Activated T-cell treated with anti-CD3 and anti-CD28 coated beads, Interleukin-2, amount 50 U/mL, for 72 hours (primary cell): ENCODE measurements at regions not wholly inside any gene's neighbourhood (a gene's known extent, or its start where the extent isn't known, plus 50 kb on each side); places are given as distances from the start of the nearest gene placed in this dataset.
A peak's percentile ranks its signal among the peaks of the same experiment; 100 is the strongest.

ENCODE experiments used
- ATAC-seq, 2 donors: fragments of 150-1000 bp; cut with Tn5 transposase; replicated peaks in 1 of 2; 2 replicates each; pipeline ENCODE4 v1.10.0; 2021; ENCODE audit warnings: moderate library complexity in 2 of 2, mild to moderate bottlenecking in 1 of 2
- DNase-seq, 2 donors: peaks; one replicate each; pipeline ENCODE4 v3.0.0; 2021 to 2022; ENCODE audit warnings: mixed read lengths in 1 of 2
- H3K27ac Mint-ChIP-seq: one replicate; pipeline ENCODE4 v1.8.0; 2022; ENCODE audit warnings: mild to moderate bottlenecking, moderate library complexity, mixed read lengths
- H3K27me3 Mint-ChIP-seq: one replicate; pipeline ENCODE4 v1.8.0; 2022; ENCODE audit warnings: low read depth, mixed read lengths
- H3K36me3 Mint-ChIP-seq, 2 donors: one replicate each; pipeline ENCODE4 v1.8.0; 2022; ENCODE audit warnings: mixed read lengths in 2 of 2, mild to moderate bottlenecking in 1 of 2; ENCODE audit not compliant: insufficient read depth in 2 of 2
- H3K4me1 Mint-ChIP-seq: one replicate; pipeline ENCODE4 v1.8.0; 2022; ENCODE audit warnings: low read depth, mixed read lengths
- H3K4me3 Mint-ChIP-seq, 2 donors: one replicate each; pipeline ENCODE4 v1.8.0; 2022; ENCODE audit warnings: mild to moderate bottlenecking in 2 of 2, mixed read lengths in 2 of 2, moderate library complexity in 2 of 2
- H3K9me3 Mint-ChIP-seq, 2 donors: one replicate each; pipeline ENCODE4 v1.8.0; 2022; ENCODE audit warnings: mixed read lengths in 2 of 2

- ATAC-seq (no peak), DNase-seq (no peak)
- Mint-ChIP-seq H3K27me3 (peaks cover 9% of the 10 kb centered on the region), H3K27ac (no peak overlapping the region), H3K9me3 (no peaks in the 10 kb centered on the region), H3K36me3 (no peaks in the 10 kb centered on the region), H3K4me3 (no peak overlapping the region), H3K4me1 (peaks cover 29% of the 10 kb centered on the region)
Observed at GRCh38 chr3:59542276-59542675, 492.5 kb upstream of the CFAP20DC start.

- H3K36me3 Mint-ChIP-seq = no peaks in the 10 kb centered on the region
- H3K4me3 Mint-ChIP-seq = peak overlapping the region in 1 of 2 donors; percentile 25
- H3K9me3 Mint-ChIP-seq = no peaks in the 10 kb centered on the region
- peaks cover 29% of the 10 kb centered on the region for H3K4me1 Mint-ChIP-seq
- peaks cover 9% of the 10 kb centered on the region for H3K27me3 Mint-ChIP-seq
- peak; percentile 95 to 96 for ATAC-seq
- peak overlapping the region; percentile 18 for H3K27ac Mint-ChIP-seq
- peak; percentile 20 to 31 for DNase-seq
Observed at GRCh38 chr3:59540696-59541095, 490.9 kb upstream of the CFAP20DC start.

DNA sequence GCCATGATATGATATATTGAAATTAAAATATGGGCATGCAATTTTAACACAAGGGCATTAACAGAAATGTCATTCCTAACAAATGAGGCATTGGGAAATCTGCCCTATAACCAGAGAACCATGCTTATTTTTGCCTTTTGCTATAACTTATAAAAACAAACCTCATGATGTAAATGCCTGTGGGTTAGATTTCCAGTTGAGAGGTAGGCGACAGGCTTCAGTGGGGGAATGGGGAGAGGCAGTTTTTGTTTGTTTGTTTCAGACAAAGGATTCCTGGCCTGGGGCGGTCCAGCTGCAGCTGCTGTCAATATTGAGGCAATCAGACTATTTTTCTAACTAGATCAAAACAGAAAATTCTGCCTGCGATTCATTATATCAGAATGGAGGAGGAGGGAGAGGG is 490.4 kb upstream of the CFAP20DC start:
- Mint-ChIP-seq H3K27ac (no peak overlapping the region), H3K27me3 (peaks cover 9% of the 10 kb centered on the region), H3K36me3 (no peaks in the 10 kb centered on the region), H3K4me1 (peaks cover 29% of the 10 kb centered on the region), H3K4me3 (peak overlapping the region in 1 of 2 donors; percentile 25), H3K9me3 (no peaks in the 10 kb centered on the region)
- ATAC-seq (no peak), DNase-seq (no peak)

DNA sequence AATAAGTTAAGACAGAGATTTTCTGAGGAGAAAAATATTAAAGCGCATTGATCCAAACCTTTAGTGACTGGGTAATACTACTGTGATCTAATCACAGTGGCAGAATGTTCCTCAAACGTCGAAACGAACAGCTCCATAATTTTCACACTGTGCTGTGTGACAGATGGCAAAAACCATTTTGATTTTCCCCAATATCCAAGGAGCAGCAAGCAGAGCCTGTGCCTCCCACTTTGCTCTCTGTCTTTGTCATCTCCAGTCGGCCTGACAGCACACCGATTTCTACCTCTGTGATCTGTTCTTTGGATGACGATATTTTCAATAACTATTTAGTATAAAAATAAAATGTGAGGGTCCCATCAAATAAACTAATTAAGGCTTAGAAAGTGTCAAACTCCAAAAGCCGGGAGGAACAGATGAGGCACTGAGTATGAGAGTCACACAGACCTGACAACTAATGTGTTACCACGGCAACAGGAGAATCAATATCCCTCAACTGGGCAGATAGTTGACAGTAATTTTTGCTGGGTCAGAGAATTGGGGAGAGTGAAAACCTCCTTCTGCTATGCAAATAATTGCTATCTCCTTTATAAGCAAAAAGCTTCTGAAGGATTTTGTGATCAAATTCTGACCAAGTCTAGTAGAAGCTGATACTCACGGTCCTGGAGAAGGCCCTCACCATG is 489.1 kb upstream of the CFAP20DC start:
- peaks cover 29% of the 10 kb centered on the region for H3K4me1 Mint-ChIP-seq
- no peak overlapping the region for H3K4me3 Mint-ChIP-seq
- DNase-seq (no peak), ATAC-seq (no peak)
- no peaks in the 10 kb centered on the region for H3K36me3 Mint-ChIP-seq
- H3K27ac Mint-ChIP-seq = no peak overlapping the region
- H3K27me3 Mint-ChIP-seq = peaks cover 9% of the 10 kb centered on the region
- no peaks in the 10 kb centered on the region for H3K9me3 Mint-ChIP-seq

DNA sequence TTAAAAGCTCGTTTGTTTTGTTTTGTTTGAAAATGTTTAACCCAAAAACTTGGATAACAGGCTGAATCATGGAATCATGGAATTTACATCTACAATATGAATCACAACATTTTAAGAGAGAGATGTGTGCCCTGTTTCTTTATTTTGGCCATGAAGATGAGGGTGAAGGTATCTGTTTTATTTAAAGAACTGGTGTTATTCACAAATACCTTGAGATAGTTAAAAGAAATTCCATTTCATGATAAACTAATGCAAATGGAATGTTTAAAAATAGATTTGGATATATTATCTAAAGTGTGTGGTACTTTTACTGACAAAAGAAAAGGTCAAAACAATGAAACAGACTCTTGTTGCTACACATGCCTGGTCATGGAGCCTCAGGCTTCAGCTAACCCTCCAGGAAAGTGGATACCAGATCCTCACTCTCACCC is 486.0 kb upstream of the CFAP20DC start:
- Mint-ChIP-seq H3K9me3 (no peaks in the 10 kb centered on the region), H3K4me3 (no peak overlapping the region), H3K27ac (no peak overlapping the region), H3K36me3 (no peaks in the 10 kb centered on the region), H3K27me3 (peaks cover 9% of the 10 kb centered on the region), H3K4me1 (peaks cover 14% of the 10 kb centered on the region)
- ATAC-seq = no peak
- DNase-seq = no peak

DNA sequence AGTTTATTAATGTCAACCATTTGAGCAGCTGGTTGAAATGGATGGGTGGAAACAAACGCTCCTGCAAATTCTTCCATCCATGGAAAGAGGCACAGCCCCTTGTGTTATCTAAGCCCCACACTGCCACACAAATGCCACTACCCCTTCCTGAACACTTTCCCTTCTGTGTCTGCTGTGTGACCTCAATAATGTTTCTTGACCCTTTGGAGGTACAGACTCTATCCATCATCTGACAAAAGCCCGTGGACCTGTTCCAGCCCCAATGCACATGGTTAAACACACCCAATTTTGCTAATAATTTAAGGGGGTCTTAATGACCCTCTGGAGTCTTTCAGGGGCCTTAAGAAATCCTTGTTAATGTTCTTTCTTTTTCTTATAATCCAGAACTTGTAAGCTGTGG is 482.2 kb upstream of the CFAP20DC start:
- DNase-seq (no peak), ATAC-seq (no peak)
- Mint-ChIP-seq H3K4me3 (no peak overlapping the region), H3K4me1 (peaks cover 19% of the 10 kb centered on the region), H3K27ac (no peak overlapping the region), H3K36me3 (no peaks in the 10 kb centered on the region), H3K9me3 (no peaks in the 10 kb centered on the region), H3K27me3 (no peaks in the 10 kb centered on the region)

- Mint-ChIP-seq H3K4me3 (no peak overlapping the region), H3K27ac (no peak overlapping the region), H3K4me1 (peaks cover 26% of the 10 kb centered on the region), H3K27me3 (no peaks in the 10 kb centered on the region), H3K9me3 (no peaks in the 10 kb centered on the region), H3K36me3 (peaks cover under 1% of the 10 kb centered on the region in 2 donors)
- ATAC-seq (no peak), DNase-seq (no peak)
Observed at GRCh38 chr3:59531066-59531745, 481.4 kb upstream of the CFAP20DC start.

GRCh38 chr3:59528251-59528650 is 478.4 kb upstream of the CFAP20DC start:
- peaks cover 7 to 8% of the 10 kb centered on the region in 2 donors for H3K36me3 Mint-ChIP-seq
- H3K9me3 Mint-ChIP-seq = no peaks in the 10 kb centered on the region
- no peak overlapping the region for H3K27ac Mint-ChIP-seq
- no peak for DNase-seq
- H3K4me1 Mint-ChIP-seq = peaks cover 29% of the 10 kb centered on the region
- no peak for ATAC-seq
- H3K4me3 Mint-ChIP-seq = no peak overlapping the region
- H3K27me3 Mint-ChIP-seq = no peaks in the 10 kb centered on the region

DNA sequence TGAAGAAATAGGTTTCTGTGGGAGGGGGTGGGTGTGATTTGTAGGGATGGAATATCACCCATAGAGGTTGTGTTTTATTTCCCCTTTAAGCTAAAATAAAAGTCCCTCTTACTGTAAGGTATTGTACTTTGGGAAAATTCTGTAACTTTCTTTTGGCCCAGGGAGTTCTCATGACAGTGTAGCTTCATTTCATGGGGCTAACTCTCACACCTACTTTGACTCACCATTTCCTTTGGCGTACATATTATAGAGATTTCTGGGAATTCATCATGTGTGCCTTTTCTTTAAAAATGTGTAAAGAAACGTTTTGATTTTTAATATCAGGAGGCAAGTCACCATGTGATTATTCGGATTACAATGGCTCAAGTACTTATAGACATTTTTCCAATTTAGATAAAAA is 477.7 kb upstream of the CFAP20DC start:
- Mint-ChIP-seq H3K4me1 (peaks cover 29% of the 10 kb centered on the region), H3K27me3 (no peaks in the 10 kb centered on the region), H3K4me3 (peak overlapping the region; percentile 16 to 61), H3K36me3 (peaks cover 7 to 8% of the 10 kb centered on the region in 2 donors), H3K9me3 (no peaks in the 10 kb centered on the region), H3K27ac (no peak overlapping the region)
- ATAC-seq (peak; percentile 61 to 70), DNase-seq (no peak)

- H3K4me1 Mint-ChIP-seq = peaks cover 29% of the 10 kb centered on the region
- peak; percentile 98 for ATAC-seq
- peak overlapping the region; percentile 90 for H3K27ac Mint-ChIP-seq
- H3K9me3 Mint-ChIP-seq = no peaks in the 10 kb centered on the region
- H3K36me3 Mint-ChIP-seq = peaks cover 7 to 8% of the 10 kb centered on the region in 2 donors
- H3K27me3 Mint-ChIP-seq = no peaks in the 10 kb centered on the region
- H3K4me3 Mint-ChIP-seq = peak overlapping the region; percentile 16 to 61
- no peak for DNase-seq
Observed at GRCh38 chr3:59526999-59527398, 477.2 kb upstream of the CFAP20DC start.

- DNase-seq (no peak), ATAC-seq (no peak)
- Mint-ChIP-seq H3K4me3 (no peak overlapping the region), H3K27me3 (no peaks in the 10 kb centered on the region), H3K27ac (no peak overlapping the region), H3K9me3 (no peaks in the 10 kb centered on the region), H3K4me1 (peaks cover 16% of the 10 kb centered on the region), H3K36me3 (peaks cover 7 to 8% of the 10 kb centered on the region in 2 donors)
Observed at GRCh38 chr3:59522550-59522949, 472.7 kb upstream of the CFAP20DC start.

DNA sequence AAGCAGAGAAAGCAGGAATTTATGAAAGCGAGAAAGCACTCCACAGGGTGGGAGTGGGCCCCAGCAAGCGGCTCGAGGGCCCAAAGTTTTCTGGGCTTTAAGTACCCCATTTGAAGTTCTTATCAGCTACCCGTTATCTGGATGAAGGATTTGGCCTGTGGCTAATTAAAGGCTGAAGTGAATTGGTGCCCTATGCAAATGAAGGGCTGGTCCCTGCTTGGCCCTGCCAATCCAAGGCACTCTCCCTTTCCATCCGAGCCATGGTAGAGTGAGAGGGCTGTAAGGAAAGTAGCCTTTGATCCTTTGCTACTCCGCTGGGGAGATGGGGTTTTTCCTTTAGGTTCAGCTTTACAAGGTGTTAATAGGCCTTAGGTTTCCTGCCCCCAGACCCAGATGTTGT is 469.3 kb upstream of the CFAP20DC start:
- Mint-ChIP-seq H3K9me3 (no peaks in the 10 kb centered on the region), H3K27me3 (no peaks in the 10 kb centered on the region), H3K4me1 (no peaks in the 10 kb centered on the region), H3K4me3 (no peak overlapping the region), H3K27ac (no peak overlapping the region), H3K36me3 (no peaks in the 10 kb centered on the region)
- ATAC-seq (no peak), DNase-seq (no peak)

DNA sequence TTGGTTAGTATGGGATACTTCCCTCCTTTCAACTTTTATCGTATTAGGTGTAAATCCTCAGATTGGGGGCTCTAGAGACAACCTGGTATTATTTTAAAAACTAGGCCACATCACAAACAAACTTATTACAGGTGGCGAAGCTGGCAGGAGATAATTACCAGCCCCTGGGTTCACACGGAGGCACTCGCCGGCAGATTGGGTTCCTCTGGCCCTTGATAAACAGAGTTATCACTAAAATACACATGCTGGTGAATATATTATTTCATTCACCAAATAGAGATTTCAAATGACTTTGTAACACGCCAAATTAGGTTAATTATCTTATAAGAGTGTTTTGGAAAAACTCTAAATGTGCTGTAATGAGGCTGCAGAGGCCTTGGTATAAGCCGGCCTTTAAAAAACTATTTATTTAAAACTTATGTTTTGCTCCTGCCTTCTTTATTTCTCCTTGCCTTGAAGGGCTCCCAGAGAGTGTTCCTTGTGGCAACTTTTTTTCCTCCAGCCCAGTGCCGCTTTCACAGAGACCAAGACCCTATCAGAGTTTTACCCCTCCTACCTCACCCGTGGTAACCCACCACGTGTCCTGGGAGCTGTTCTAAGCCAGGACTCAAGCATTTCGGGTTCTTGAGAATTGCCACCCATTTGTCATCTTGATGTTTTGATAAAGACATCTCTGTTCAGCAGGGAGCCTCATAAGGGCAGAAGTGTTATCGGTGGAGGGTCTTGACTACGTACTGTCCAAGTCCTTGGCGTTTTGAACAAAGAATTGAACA is 468.6 kb upstream of the CFAP20DC start:
- no peak overlapping the region for H3K4me3 Mint-ChIP-seq
- no peak overlapping the region for H3K27ac Mint-ChIP-seq
- DNase-seq (no peak), ATAC-seq (no peak)
- H3K36me3 Mint-ChIP-seq = no peaks in the 10 kb centered on the region
- H3K4me1 Mint-ChIP-seq = no peaks in the 10 kb centered on the region
- H3K9me3 Mint-ChIP-seq = no peaks in the 10 kb centered on the region
- peaks cover 2% of the 10 kb centered on the region for H3K27me3 Mint-ChIP-seq
